K562 (cell line): ENCODE measurements at regions not wholly inside any gene's neighbourhood (a gene's known extent, or its start where the extent isn't known, plus 50 kb on each side); places are given as distances from the start of the nearest gene placed in this dataset.
A peak's percentile ranks its signal among the peaks of the same experiment; 100 is the strongest.

Experiments
- ETV1 ChIP-seq: fragments of 450-650 bp; conservative IDR thresholded peaks from 2 replicates; pipeline ENCODE4 v1.6.1; 2016; ENCODE audit warnings: missing genetic modification characterization, control low read depth, low read depth, missing compliant biosample characterization
- SETDB1 ChIP-seq: IDR thresholded peaks from one replicate; pipeline ENCODE4 v1.6.1; 2012; ENCODE audit warnings: low read length, control low read depth, inconsistent platforms
- TRIM28 ChIP-seq: fragments of 450-650 bp; IDR thresholded peaks from 2 replicates; pipeline ENCODE4 v1.6.1; 2017
- ZBTB33 ChIP-seq: sonication (generic); formaldehyde crosslinking; IDR thresholded peaks from 2 replicates; pipeline ENCODE4 v1.8.1; 2023; ENCODE audit warnings: mild to moderate bottlenecking, missing genetic modification reagents
- ZBTB9 ChIP-seq: fragments of 450-650 bp; formaldehyde crosslinking; IDR thresholded peaks from 2 replicates; pipeline ENCODE4 v1.4.0; 2020; ENCODE audit warnings: mild to moderate bottlenecking, moderate library complexity
- ZNF511 ChIP-seq: sonication (generic); formaldehyde crosslinking; IDR thresholded peaks from 2 replicates; pipeline ENCODE4 v1.8.0; 2022; ENCODE audit warnings: mild to moderate bottlenecking, missing genetic modification reagents
- ZNF639 ChIP-seq, 2 experiments: fragments of 200-800 bp in 1 of 2; sonication (Bioruptor generic) in 1 of 2; sonication (generic) in 1 of 2; formaldehyde crosslinking in 1 of 2; IDR thresholded peaks in 1 of 2; conservative IDR thresholded peaks in 1 of 2; 2 replicates each; pipeline versions ENCODE4 v1.5.0 to v1.6.1; 2016 to 2020; ENCODE audit warnings: missing compliant biosample characterization in 1 of 2, missing genetic modification characterization in 1 of 2, missing genetic modification reagents in 1 of 2
- ZNF699 ChIP-seq: fragments of 250-450 bp; sonication (Bioruptor Pico); IDR thresholded peaks from 2 replicates; pipeline ENCODE4 v1.8.0; 2021; ENCODE audit warnings: mild to moderate bottlenecking, moderate library complexity; ENCODE audit not compliant: insufficient replicate concordance

- TF ChIP-seq ZNF511 (CRISPR knock-in tag) (no peak), ZBTB33 (CRISPR knock-in tag) (no peak), ZNF699 (no peak), ETV1 (tag) (peak; percentile 59), SETDB1 (no peak), ZBTB9 (peak; percentile 97), ZNF639 (CRISPR knock-in tag; conservative IDR thresholded peaks at IDR 0.05 in 1 of 2, IDR thresholded peaks at IDR 0.05 in 1 of 2) (no peak), TRIM28 (no peak; the same call in 1 of the 2 replicates)
Observed at GRCh38 chr18:45560870-45561269, 54.4 kb upstream of the SLC14A2 start (continued).
